Frontal cortex (tissue), 3 donors: ENCODE measurements at regions not wholly inside any gene's neighbourhood (a gene's known extent, or its start where the extent isn't known, plus 50 kb on each side); places are given as distances from the start of the nearest gene placed in this dataset.
"Not testable (repeated sequence)": the region's sequence is repeated elsewhere in the genome, so short reads cannot be mapped to it uniquely, and the experiment has no call there.

Experiments used
- DNase-seq, 2 donors: peaks; one replicate each; pipeline ENCODE4 v3.0.0; 2012; ENCODE audit warnings: low spot score in 2 of 2
- FAIRE-seq: peaks from 2 replicates; lab custom pipeline; 2012; peaks lifted over from hg19 to GRCh38; lab: Jason Lieb, UNC
- donor health status: control.
- donor health status: control.
- donor health status: control.

- DNase-seq (no peak), FAIRE-seq (no peak)
These were observed 126.7 kb upstream of the SEMA3C start for GRCh38 chr7:81045491-81046030.

GRCh38 chr7:81042646-81043045 is 123.8 kb upstream of the SEMA3C start:
- not testable (repeated sequence) for FAIRE-seq, DNase-seq

- DNase-seq (no peak), FAIRE-seq (no peak)
These were observed 121.6 kb upstream of the SEMA3C start for GRCh38 chr7:81040496-81040895.

- DNase-seq (no peak), FAIRE-seq (peak; percentile 15)
These were observed 118.0 kb upstream of the SEMA3C start for GRCh38 chr7:81036871-81037270.

GRCh38 chr7:81036057-81036456 is 117.2 kb upstream of the SEMA3C start:
- FAIRE-seq (no peak), DNase-seq (no peak)

GRCh38 chr7:81031996-81032395 is 113.1 kb upstream of the SEMA3C start:
- FAIRE-seq (no peak), DNase-seq (no peak)

- FAIRE-seq (no peak), DNase-seq (no peak)
These were observed 112.4 kb upstream of the SEMA3C start for GRCh38 chr7:81031243-81031642.

- FAIRE-seq, result no peak
- DNase-seq, result no peak
These were observed 111.6 kb upstream of the SEMA3C start for GRCh38 chr7:81030472-81030871.

- FAIRE-seq (no peak), DNase-seq (no peak)
These were observed 110.7 kb upstream of the SEMA3C start for GRCh38 chr7:81029511-81029910.

GRCh38 chr7:81025360-81025759 is 106.5 kb upstream of the SEMA3C start:
- no peak for DNase-seq
- FAIRE-seq, result no peak

- no peak for DNase-seq
These were observed 96.1 kb upstream of the SEMA3C start for GRCh38 chr7:81014908-81015307.

GRCh38 chr7:81014266-81014665 is 95.4 kb upstream of the SEMA3C start:
- FAIRE-seq (no peak), DNase-seq (no peak)

More at GRCh38 chr7:81014908-81015307, 96.1 kb upstream of the SEMA3C start:
- no peak for FAIRE-seq

- FAIRE-seq (no peak), DNase-seq (no peak)
These were observed 94.4 kb upstream of the SEMA3C start for GRCh38 chr7:81013083-81013817.

GRCh38 chr7:81008901-81009300 is 90.0 kb upstream of the SEMA3C start:
- FAIRE-seq (no peak), DNase-seq (no peak)

GRCh38 chr7:81007051-81007450 is 88.2 kb upstream of the SEMA3C start:
- DNase-seq (no peak), FAIRE-seq (no peak)

GRCh38 chr7:81005254-81005653 is 86.4 kb upstream of the SEMA3C start:
- no peak for DNase-seq
- FAIRE-seq, result no peak

GRCh38 chr7:81004098-81004497 is 85.2 kb upstream of the SEMA3C start:
- DNase-seq, result no peak
- no peak for FAIRE-seq

GRCh38 chr7:81003326-81003725 is 84.5 kb upstream of the SEMA3C start:
- FAIRE-seq (no peak), DNase-seq (no peak)

GRCh38 chr7:81002421-81002820 is 83.6 kb upstream of the SEMA3C start:
- FAIRE-seq (no peak), DNase-seq (no peak)

- no peak for FAIRE-seq
- DNase-seq, result no peak
These were observed 80.9 kb upstream of the SEMA3C start for GRCh38 chr7:80999771-81000170.

GRCh38 chr7:80999100-80999499 is 80.2 kb upstream of the SEMA3C start:
- FAIRE-seq (no peak), DNase-seq (no peak)

GRCh38 chr7:80997841-80998240 is 79.0 kb upstream of the SEMA3C start:
- FAIRE-seq (no peak), DNase-seq (no peak)
